Chondrocyte (in vitro differentiated cells): ENCODE measurements at regions not wholly inside any gene's neighbourhood (a gene's known extent, or its start where the extent isn't known, plus 50 kb on each side); places are given as distances from the start of the nearest gene placed in this dataset.
A peak's percentile ranks its signal among the peaks of the same experiment; 100 is the strongest.

Experiments used
- DNase-seq: peaks from one replicate; pipeline ENCODE4 v3.0.0; 2021; ENCODE audit warnings: mixed read lengths, low spot score
- H3K27ac Mint-ChIP-seq: one replicate; pipeline ENCODE4 v1.8.0; 2021; ENCODE audit warnings: mild to moderate bottlenecking, moderate library complexity, mixed read lengths; ENCODE audit not compliant: unreplicated experiment
- H3K27me3 Mint-ChIP-seq: 2 replicates; pipeline ENCODE4 v1.8.0; 2021; ENCODE audit warnings: low read depth, mixed read lengths
- H3K36me3 Mint-ChIP-seq: 2 replicates; pipeline ENCODE4 v1.8.0; 2021; ENCODE audit warnings: low read depth, mixed read lengths
- H3K4me1 Mint-ChIP-seq: 2 replicates; pipeline ENCODE4 v1.8.0; 2021; ENCODE audit warnings: low read depth, mild to moderate bottlenecking, mixed read lengths
- H3K4me3 Mint-ChIP-seq: one replicate; pipeline ENCODE4 v1.8.0; 2021; ENCODE audit warnings: mild to moderate bottlenecking, moderate library complexity, mixed read lengths; ENCODE audit not compliant: unreplicated experiment
- H3K9me3 Mint-ChIP-seq: 2 replicates; pipeline ENCODE4 v1.8.0; 2021; ENCODE audit warnings: low read depth, mixed read lengths
- CTCF ChIP-seq: fragments of 200-600 bp; sonication (generic); IDR thresholded peaks from 2 replicates; pipeline ENCODE4 v1.5.0; 2021; ENCODE audit warnings: antibody characterized with exemption, mild to moderate bottlenecking, moderate library complexity

DNA sequence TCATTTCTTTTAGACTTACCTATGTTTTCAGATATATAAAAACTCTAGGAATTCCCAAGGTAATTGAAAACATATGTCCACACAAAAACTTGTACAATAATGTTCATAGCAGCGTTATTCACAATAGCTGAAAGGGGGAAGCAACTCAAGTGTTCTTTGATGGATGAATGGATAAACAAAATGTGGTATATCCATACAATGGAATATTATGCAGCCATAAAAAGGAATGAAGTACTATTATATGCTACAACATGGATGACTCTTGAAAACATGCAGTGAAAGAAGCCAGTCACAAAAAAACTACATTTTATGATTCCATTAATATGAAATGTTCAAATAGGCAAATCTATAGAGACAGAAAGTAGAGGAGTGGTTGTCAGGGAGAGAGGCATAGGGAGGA is 62.2 kb upstream of the WDR26 start:
- Mint-ChIP-seq H3K36me3 (no peaks in the 10 kb centered on the region), H3K9me3 (peaks cover 10% of the 10 kb centered on the region), H3K27me3 (no peaks in the 10 kb centered on the region), H3K4me1 (peaks cover 28% of the 10 kb centered on the region), H3K4me3 (no peak overlapping the region), H3K27ac (no peak overlapping the region)
- TF ChIP-seq CTCF: no peak
- no peak for DNase-seq

DNA sequence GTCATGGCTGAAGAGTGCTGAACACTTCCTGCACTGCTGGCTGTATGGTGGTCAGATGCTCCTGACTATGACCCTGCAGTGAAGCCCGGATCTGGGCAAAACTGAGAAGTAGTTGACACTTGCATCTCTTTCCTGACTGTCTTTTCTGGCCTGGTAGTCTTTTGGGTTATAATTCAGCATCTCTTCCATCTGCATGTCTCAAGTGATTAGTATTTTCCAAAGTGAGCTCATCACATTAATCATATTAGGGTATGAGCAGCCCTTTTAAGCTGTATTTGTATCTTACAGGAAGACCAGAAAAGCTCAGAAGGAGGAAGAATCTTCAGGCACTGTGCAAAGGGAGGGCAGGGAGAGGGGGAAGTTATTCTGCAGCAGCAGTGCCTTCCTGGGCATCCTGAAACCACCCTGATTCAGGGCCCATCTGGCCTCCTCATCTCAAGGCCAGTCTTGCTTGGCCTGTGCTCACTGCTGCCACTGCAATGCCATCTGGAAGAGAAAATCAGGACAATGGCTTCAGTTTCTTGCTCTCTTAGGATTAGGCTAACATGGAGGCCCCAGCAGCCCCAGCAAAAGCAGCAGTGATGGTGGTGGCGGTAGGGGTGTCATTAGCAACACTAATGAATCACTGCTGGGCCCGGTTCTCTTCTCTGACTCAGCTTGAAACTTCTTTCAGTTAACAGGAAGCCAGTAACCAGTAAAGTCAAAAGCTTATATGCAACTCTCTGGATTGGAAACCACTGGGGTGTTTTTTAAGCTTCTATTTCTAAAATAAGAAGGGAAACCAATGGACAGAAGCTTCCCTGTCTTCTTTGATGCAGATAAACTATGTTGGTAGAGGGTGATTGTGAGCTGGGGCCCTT is 63.3 kb upstream of the WDR26 start:
- peak; percentile 30 for TF ChIP-seq CTCF
- Mint-ChIP-seq H3K4me3 (no peak overlapping the region), H3K9me3 (peaks cover 10% of the 10 kb centered on the region), H3K36me3 (no peaks in the 10 kb centered on the region), H3K27me3 (no peaks in the 10 kb centered on the region), H3K4me1 (peaks cover 39% of the 10 kb centered on the region), H3K27ac (peak overlapping the region; percentile 97)
- no peak for DNase-seq

DNA sequence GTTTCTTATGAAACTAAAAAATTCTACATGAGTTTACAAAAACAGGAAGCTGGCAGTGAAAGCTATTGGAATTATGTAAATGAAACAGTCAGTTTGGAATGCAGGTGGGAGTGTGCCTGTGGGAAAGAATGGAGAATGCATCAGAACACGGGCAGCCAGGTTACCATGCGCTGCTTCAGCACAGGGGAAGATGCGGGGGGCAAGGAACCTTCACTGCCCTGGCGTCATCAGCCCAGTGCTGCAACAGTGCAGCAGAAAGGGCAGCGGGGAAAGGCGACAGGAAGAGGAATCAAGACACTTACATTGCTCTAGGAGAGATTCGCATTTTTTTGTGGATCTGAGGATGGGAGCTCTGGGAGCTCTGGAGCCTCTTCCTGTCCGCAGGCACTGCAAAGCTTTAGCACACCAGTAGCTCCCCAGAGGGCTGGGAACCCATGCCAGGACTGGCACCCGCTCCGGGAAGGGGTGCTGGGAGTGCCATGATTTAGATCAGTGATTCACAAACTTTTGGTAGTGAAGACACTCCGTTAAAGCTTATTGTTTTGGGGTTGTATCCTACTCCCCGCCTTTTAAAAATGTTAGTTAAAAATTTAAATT is 64.1 kb upstream of the WDR26 start:
- no peak for TF ChIP-seq CTCF
- peaks cover 46% of the 10 kb centered on the region for H3K4me1 Mint-ChIP-seq
- H3K27me3 Mint-ChIP-seq: no peaks in the 10 kb centered on the region
- H3K4me3 Mint-ChIP-seq: peak overlapping the region; percentile 34
- H3K36me3 Mint-ChIP-seq: no peaks in the 10 kb centered on the region
- peak overlapping the region; percentile 97 for H3K27ac Mint-ChIP-seq
- DNase-seq: no peak
- peaks cover 10% of the 10 kb centered on the region for H3K9me3 Mint-ChIP-seq

DNA sequence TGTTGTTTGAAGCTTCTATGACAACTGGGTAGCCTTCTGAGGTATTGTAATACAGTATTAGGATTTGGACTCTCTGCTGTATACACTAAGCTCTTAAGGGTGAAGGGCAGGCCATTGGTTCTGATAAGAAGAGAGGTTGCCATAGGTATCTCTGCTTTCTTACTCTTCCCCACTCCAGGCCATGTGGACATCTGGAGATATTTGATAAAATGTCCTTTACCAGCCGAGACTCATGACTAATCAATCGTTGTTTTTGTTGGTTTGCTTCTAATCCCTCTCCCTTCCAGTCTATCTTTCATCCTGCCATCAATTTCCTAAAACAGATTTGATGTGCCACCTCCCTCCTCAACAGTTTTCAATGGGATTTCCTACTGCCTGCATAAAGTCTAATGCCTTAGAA is 64.6 kb upstream of the WDR26 start:
- Mint-ChIP-seq H3K4me3 (no peak overlapping the region), H3K27ac (no peak overlapping the region), H3K27me3 (no peaks in the 10 kb centered on the region), H3K9me3 (peaks cover 10% of the 10 kb centered on the region), H3K36me3 (no peaks in the 10 kb centered on the region), H3K4me1 (peaks cover 52% of the 10 kb centered on the region)
- no peak for TF ChIP-seq CTCF
- no peak for DNase-seq

DNA sequence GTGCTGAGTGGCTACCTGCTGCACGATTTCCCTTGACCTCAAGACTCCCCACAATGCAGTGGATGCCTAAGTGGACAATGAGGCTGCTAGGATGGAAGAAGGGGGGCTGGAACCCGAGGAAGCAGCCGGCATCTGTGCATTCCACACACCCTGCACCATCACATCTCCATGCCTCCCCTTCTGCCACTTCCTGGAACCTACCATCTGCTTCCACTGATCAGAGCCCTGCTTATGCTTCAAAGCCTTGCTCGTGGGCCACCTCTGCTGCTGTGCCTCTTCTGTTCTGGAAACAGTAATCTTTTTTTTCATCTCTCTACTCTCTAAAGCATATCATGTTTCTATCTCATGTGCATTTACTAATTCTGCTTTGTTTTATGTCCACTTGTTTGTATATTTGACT is 66.2 kb upstream of the WDR26 start:
- Mint-ChIP-seq H3K36me3 (no peaks in the 10 kb centered on the region), H3K27me3 (no peaks in the 10 kb centered on the region), H3K27ac (no peak overlapping the region), H3K4me1 (peaks cover 65% of the 10 kb centered on the region), H3K4me3 (no peak overlapping the region), H3K9me3 (peaks cover 10% of the 10 kb centered on the region)
- no peak for TF ChIP-seq CTCF
- no peak for DNase-seq
